ENCODE measurements at regions not wholly inside any gene's neighbourhood (a gene's known extent, or its start where the extent isn't known, plus 50 kb on each side); places are given as distances from the start of the nearest gene placed in this dataset.

DNA sequence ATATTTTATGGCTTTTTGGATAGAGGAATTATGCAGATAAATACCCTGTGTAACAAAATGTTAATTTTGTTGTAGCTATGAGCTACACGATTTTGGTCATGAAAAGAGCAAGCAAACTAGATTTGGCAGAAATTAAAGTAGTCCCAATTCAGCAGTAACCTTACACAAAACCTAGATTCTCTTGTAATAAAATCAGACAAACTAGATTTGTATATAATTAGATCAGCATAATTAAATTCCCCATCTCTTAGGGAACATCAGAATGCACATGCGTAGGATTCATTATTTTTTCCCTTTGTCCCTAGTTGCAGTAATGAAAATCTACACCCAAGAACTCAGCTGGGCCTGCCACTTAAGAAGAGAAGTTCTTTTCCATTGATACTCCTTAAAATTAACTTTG, 1879.2 kb upstream of the CDH9 start:
- TF ChIP-seq ZNF70 (CRISPR knock-in tag; IDR thresholded peaks at IDR 0.05) (no peak), ISL1 (CRISPR knock-in tag; IDR thresholded peaks at IDR 0.05) (no peak), PPARA (CRISPR knock-in tag; IDR thresholded peaks at IDR 0.05; ENCODE audit: borderline replicate concordance) (no peak), CSDC2 (CRISPR knock-in tag; IDR thresholded peaks at IDR 0.05) (no peak), GLIS3 (CRISPR knock-in tag; IDR thresholded peaks at IDR 0.05) (no peak), ZFP3 (CRISPR knock-in tag; IDR thresholded peaks at IDR 0.05) (no peak), OSR1 (CRISPR knock-in tag; IDR thresholded peaks at IDR 0.05) (no peak)
- no peak for ATAC-seq

DNA sequence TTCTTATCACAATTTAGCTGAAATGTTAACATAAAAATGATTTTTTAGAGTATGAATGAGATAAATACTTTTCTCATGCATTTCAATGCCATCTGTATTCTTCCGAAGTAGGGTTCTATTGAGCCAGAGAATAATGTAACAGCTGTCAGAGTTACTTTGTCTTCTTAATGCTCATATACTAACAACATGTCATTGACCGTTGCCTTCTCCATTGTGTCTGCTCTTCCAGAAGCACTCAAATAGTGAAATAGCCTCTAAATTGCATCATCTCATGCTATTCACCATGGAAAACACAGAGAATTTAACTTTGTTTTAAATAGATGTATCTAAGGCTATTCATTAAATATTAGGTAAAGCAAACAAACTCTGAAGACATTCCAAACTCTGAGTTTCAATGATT, 1875.9 kb upstream of the CDH9 start:
- ATAC-seq, result no peak
- TF ChIP-seq, protein P1, sequence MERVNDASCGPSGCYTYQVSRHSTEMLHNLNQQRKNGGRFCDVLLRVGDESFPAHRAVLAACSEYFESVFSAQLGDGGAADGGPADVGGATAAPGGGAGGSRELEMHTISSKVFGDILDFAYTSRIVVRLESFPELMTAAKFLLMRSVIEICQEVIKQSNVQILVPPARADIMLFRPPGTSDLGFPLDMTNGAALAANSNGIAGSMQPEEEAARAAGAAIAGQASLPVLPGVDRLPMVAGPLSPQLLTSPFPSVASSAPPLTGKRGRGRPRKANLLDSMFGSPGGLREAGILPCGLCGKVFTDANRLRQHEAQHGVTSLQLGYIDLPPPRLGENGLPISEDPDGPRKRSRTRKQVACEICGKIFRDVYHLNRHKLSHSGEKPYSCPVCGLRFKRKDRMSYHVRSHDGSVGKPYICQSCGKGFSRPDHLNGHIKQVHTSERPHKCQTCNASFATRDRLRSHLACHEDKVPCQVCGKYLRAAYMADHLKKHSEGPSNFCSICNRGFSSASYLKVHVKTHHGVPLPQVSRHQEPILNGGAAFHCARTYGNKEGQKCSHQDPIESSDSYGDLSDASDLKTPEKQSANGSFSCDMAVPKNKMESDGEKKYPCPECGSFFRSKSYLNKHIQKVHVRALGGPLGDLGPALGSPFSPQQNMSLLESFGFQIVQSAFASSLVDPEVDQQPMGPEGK (CRISPR knock-in tag; IDR thresholded peaks at IDR 0.05; ENCODE audit: borderline replicate concordance), result no peak
- TF ChIP-seq ZNF8 (CRISPR knock-in tag; IDR thresholded peaks at IDR 0.05), result no peak
- no peak for TF ChIP-seq ESRRG (CRISPR knock-in tag; IDR thresholded peaks at IDR 0.05)
- TF ChIP-seq ZNF565 (CRISPR knock-in tag; conservative IDR thresholded peaks at IDR 0.05; ENCODE audit: low read depth), result no peak
- no peak for TF ChIP-seq SNAI2 (CRISPR knock-in tag; IDR thresholded peaks at IDR 0.05)
- TF ChIP-seq, protein P2, sequence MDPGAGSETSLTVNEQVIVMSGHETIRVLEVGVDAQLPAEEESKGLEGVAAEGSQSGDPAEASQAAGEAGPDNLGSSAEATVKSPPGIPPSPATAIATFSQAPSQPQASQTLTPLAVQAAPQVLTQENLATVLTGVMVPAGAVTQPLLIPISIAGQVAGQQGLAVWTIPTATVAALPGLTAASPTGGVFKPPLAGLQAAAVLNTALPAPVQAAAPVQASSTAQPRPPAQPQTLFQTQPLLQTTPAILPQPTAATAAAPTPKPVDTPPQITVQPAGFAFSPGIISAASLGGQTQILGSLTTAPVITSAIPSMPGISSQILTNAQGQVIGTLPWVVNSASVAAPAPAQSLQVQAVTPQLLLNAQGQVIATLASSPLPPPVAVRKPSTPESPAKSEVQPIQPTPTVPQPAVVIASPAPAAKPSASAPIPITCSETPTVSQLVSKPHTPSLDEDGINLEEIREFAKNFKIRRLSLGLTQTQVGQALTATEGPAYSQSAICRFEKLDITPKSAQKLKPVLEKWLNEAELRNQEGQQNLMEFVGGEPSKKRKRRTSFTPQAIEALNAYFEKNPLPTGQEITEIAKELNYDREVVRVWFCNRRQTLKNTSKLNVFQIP (CRISPR knock-in tag; IDR thresholded peaks at IDR 0.05; ENCODE audit: borderline replicate concordance, low read depth), result no peak
- TF ChIP-seq CSDC2 (CRISPR knock-in tag; IDR thresholded peaks at IDR 0.05), result no peak
- no peak for TF ChIP-seq ZNF70 (CRISPR knock-in tag; IDR thresholded peaks at IDR 0.05)
- TF ChIP-seq, protein P3, sequence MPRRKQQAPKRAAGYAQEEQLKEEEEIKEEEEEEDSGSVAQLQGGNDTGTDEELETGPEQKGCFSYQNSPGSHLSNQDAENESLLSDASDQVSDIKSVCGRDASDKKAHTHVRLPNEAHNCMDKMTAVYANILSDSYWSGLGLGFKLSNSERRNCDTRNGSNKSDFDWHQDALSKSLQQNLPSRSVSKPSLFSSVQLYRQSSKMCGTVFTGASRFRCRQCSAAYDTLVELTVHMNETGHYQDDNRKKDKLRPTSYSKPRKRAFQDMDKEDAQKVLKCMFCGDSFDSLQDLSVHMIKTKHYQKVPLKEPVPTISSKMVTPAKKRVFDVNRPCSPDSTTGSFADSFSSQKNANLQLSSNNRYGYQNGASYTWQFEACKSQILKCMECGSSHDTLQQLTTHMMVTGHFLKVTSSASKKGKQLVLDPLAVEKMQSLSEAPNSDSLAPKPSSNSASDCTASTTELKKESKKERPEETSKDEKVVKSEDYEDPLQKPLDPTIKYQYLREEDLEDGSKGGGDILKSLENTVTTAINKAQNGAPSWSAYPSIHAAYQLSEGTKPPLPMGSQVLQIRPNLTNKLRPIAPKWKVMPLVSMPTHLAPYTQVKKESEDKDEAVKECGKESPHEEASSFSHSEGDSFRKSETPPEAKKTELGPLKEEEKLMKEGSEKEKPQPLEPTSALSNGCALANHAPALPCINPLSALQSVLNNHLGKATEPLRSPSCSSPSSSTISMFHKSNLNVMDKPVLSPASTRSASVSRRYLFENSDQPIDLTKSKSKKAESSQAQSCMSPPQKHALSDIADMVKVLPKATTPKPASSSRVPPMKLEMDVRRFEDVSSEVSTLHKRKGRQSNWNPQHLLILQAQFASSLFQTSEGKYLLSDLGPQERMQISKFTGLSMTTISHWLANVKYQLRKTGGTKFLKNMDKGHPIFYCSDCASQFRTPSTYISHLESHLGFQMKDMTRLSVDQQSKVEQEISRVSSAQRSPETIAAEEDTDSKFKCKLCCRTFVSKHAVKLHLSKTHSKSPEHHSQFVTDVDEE (CRISPR knock-in tag; IDR thresholded peaks at IDR 0.05), result no peak
- TF ChIP-seq ZFP30 (CRISPR knock-in tag; IDR thresholded peaks at IDR 0.05), result no peak
- TF ChIP-seq ISL1 (CRISPR knock-in tag; IDR thresholded peaks at IDR 0.05), result no peak
- TF ChIP-seq BACH2 (CRISPR knock-in tag; IDR thresholded peaks at IDR 0.05; ENCODE audit: borderline replicate concordance), result no peak
- no peak for TF ChIP-seq ZC3H10 (CRISPR knock-in tag; IDR thresholded peaks at IDR 0.05)
- no peak for TF ChIP-seq GLIS3 (CRISPR knock-in tag; IDR thresholded peaks at IDR 0.05)
- TF ChIP-seq ZFP3 (CRISPR knock-in tag; IDR thresholded peaks at IDR 0.05), result no peak

DNA sequence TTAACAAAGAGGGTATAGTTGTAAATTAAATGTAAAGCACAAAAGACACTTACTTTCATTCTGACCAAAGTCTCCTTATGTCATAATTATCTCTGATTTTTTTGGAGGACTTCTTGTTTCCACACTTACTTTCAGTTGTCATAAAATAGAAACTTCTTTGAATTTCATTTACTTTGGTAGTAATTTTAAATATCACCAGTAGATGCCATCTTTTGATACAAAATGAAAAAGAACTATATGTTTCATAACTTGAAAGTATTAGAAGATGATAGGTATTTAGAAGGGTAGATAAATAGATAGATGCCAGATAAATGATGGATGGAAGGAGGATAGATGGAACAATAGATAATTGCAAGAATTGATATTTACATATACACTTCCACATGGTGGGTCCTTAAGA, 1865.3 kb upstream of the CDH9 start:
- ATAC-seq, result no peak
- TF ChIP-seq, protein P4, sequence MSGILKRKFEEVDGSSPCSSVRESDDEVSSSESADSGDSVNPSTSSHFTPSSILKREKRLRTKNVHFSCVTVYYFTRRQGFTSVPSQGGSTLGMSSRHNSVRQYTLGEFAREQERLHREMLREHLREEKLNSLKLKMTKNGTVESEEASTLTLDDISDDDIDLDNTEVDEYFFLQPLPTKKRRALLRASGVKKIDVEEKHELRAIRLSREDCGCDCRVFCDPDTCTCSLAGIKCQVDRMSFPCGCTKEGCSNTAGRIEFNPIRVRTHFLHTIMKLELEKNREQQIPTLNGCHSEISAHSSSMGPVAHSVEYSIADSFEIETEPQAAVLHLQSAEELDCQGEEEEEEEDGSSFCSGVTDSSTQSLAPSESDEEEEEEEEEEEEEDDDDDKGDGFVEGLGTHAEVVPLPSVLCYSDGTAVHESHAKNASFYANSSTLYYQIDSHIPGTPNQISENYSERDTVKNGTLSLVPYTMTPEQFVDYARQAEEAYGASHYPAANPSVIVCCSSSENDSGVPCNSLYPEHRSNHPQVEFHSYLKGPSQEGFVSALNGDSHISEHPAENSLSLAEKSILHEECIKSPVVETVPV (CRISPR knock-in tag; IDR thresholded peaks at IDR 0.05), result no peak
- TF ChIP-seq, protein P2 (CRISPR knock-in tag; IDR thresholded peaks at IDR 0.05; ENCODE audit: borderline replicate concordance, low read depth), result no peak
- TF ChIP-seq RARB (CRISPR knock-in tag; IDR thresholded peaks at IDR 0.05) (no peak), ZC3H10 (CRISPR knock-in tag; IDR thresholded peaks at IDR 0.05) (no peak), ZFP3 (CRISPR knock-in tag; IDR thresholded peaks at IDR 0.05) (no peak), ZNF565 (CRISPR knock-in tag; conservative IDR thresholded peaks at IDR 0.05; ENCODE audit: low read depth) (no peak), BACH2 (CRISPR knock-in tag; IDR thresholded peaks at IDR 0.05; ENCODE audit: borderline replicate concordance) (no peak), ZFP30 (CRISPR knock-in tag; IDR thresholded peaks at IDR 0.05) (no peak), ZNF70 (CRISPR knock-in tag; IDR thresholded peaks at IDR 0.05) (no peak), PPARA (CRISPR knock-in tag; IDR thresholded peaks at IDR 0.05; ENCODE audit: borderline replicate concordance) (no peak), TOX (CRISPR knock-in tag; IDR thresholded peaks at IDR 0.05; ENCODE audit: borderline replicate concordance) (no peak)
- TF ChIP-seq, protein P1 (CRISPR knock-in tag; IDR thresholded peaks at IDR 0.05; ENCODE audit: borderline replicate concordance), result no peak
- TF ChIP-seq, protein P3 (CRISPR knock-in tag; IDR thresholded peaks at IDR 0.05), result no peak
- TF ChIP-seq, protein P5, sequence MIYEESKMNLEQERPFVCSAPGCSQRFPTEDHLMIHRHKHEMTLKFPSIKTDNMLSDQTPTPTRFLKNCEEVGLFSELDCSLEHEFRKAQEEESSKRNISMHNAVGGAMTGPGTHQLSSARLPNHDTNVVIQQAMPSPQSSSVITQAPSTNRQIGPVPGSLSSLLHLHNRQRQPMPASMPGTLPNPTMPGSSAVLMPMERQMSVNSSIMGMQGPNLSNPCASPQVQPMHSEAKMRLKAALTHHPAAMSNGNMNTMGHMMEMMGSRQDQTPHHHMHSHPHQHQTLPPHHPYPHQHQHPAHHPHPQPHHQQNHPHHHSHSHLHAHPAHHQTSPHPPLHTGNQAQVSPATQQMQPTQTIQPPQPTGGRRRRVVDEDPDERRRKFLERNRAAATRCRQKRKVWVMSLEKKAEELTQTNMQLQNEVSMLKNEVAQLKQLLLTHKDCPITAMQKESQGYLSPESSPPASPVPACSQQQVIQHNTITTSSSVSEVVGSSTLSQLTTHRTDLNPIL (CRISPR knock-in tag; IDR thresholded peaks at IDR 0.05; ENCODE audit: low read depth), result no peak

All from SK-N-SH treated with all-trans-retinoic acid at 6 μM for 48 hours (cell line).